Endodermal cell (in vitro differentiated cells): ENCODE measurements at regions not wholly inside any gene's neighbourhood (a gene's known extent, or its start where the extent isn't known, plus 50 kb on each side); places are given as distances from the start of the nearest gene placed in this dataset.
A peak's percentile ranks its signal among the peaks of the same experiment; 100 is the strongest.

Experiments used
- DNase-seq: peaks from one replicate; pipeline ENCODE4 v3.0.0-alpha.2; 2017
- H3K27ac ChIP-seq: 2 replicates; pipeline ENCODE4 v1.5.1; 2013; ENCODE audit warnings: mild to moderate bottlenecking, low read depth, low read length, moderate library complexity
- H3K27me3 ChIP-seq: 2 replicates; pipeline ENCODE4 v1.6.1; 2013; ENCODE audit warnings: mild to moderate bottlenecking, low read length, moderate library complexity; ENCODE audit not compliant: insufficient read depth, control insufficient read depth, poor library complexity, severe bottlenecking
- H3K36me3 ChIP-seq: 2 replicates; pipeline ENCODE4 v1.7.0; 2013; ENCODE audit warnings: mild to moderate bottlenecking, low read length, moderate library complexity; ENCODE audit not compliant: control insufficient read depth, insufficient read depth
- H3K4me1 ChIP-seq: one replicate; pipeline ENCODE4 v1.7.0; 2013; ENCODE audit warnings: low read length; ENCODE audit not compliant: control insufficient read depth, insufficient read depth
- H3K4me3 ChIP-seq: 2 replicates; pipeline ENCODE4 v1.5.1; 2013; ENCODE audit warnings: mild to moderate bottlenecking, low read length, moderate library complexity
- H3K9ac ChIP-seq: 2 replicates; pipeline ENCODE4 v1.6.1; 2013; ENCODE audit warnings: mild to moderate bottlenecking, low read length, moderate library complexity; ENCODE audit not compliant: poor library complexity, severe bottlenecking; ENCODE audit errors: extremely low read depth
- H3K9me3 ChIP-seq: 2 replicates; pipeline ENCODE4 v1.6.1; 2013; ENCODE audit warnings: mild to moderate bottlenecking, low read length, moderate library complexity; ENCODE audit not compliant: control insufficient read depth
- H3K27ac Mint-ChIP-seq: 2 replicates; pipeline ENCODE4 v1.8.0; 2020; ENCODE audit warnings: mixed read lengths
- H3K27me3 Mint-ChIP-seq: 2 replicates; pipeline ENCODE4 v1.8.0; 2021; ENCODE audit warnings: mild to moderate bottlenecking, mixed read lengths; ENCODE audit not compliant: insufficient read depth
- H3K36me3 Mint-ChIP-seq: 2 replicates; pipeline ENCODE4 v1.8.0; 2020; ENCODE audit warnings: low read depth, mixed read lengths
- H3K4me1 Mint-ChIP-seq: 2 replicates; pipeline ENCODE4 v1.8.0; 2020; ENCODE audit warnings: mixed read lengths
- H3K4me3 Mint-ChIP-seq: 2 replicates; pipeline ENCODE4 v1.8.0; 2020; ENCODE audit warnings: mild to moderate bottlenecking, moderate library complexity, mixed read lengths
- H3K9me3 Mint-ChIP-seq: 2 replicates; pipeline ENCODE4 v1.8.0; 2020; ENCODE audit warnings: mild to moderate bottlenecking, mixed read lengths
- CTCF ChIP-seq: fragments of 200-600 bp; sonication (generic); conservative IDR thresholded peaks from 2 replicates; pipeline ENCODE4 v1.5.0; 2021; ENCODE audit warnings: antibody characterized with exemption, mild to moderate bottlenecking
- WGBS, 2 experiments: methylation state at CpG; one replicate each; pipeline versions ENCODE4 v1.1.5 to v1.1.7; 2013; ENCODE audit warnings: missing lambda C conversion rate in 2 of 2, mixed read lengths in 1 of 2; ENCODE audit not compliant: insufficient coverage in 1 of 2, insufficient read length in 1 of 2; 5-methylcytosine and 5-hydroxymethylcytosine counted together

GRCh38 chr6:81894306-81894705 is 141.8 kb upstream of the TENT5A start:
- 83 to 89% methylated on average over 3 to 4 of the region's 4 CpGs for WGBS, 2 experiments

GRCh38 chr6:81892891-81893290 is 140.4 kb upstream of the TENT5A start:
- H3K9me3 ChIP-seq, result no peaks in the 10 kb centered on the region
- DNase-seq, result peak; percentile 45
- no peak for TF ChIP-seq CTCF
- Mint-ChIP-seq H3K4me3 (no peak overlapping the region), H3K27ac (no peak overlapping the region), H3K4me1 (peaks cover 15% of the 10 kb centered on the region), H3K27me3 (no peaks in the 10 kb centered on the region), H3K9me3 (no peaks in the 10 kb centered on the region), H3K36me3 (no peaks in the 10 kb centered on the region)
- H3K9ac ChIP-seq, result no peak overlapping the region
- no peaks in the 10 kb centered on the region for H3K27me3 ChIP-seq
- H3K4me1 ChIP-seq, result peaks cover 25% of the 10 kb centered on the region
- WGBS, 2 experiments, result 45 to 100% methylated on average over 1 to 3 of the region's 3 CpGs
- no peak overlapping the region for H3K27ac ChIP-seq
- H3K4me3 ChIP-seq, result peak overlapping the region; percentile 57
- no peaks in the 10 kb centered on the region for H3K36me3 ChIP-seq

More at GRCh38 chr6:81894306-81894705, 141.8 kb upstream of the TENT5A start:
- no peak overlapping the region for H3K27ac Mint-ChIP-seq
- Histone ChIP-seq H3K27ac (no peak overlapping the region), H3K36me3 (no peaks in the 10 kb centered on the region), H3K4me1 (peaks cover 24% of the 10 kb centered on the region), H3K27me3 (no peaks in the 10 kb centered on the region), H3K9ac (no peak overlapping the region), H3K4me3 (no peak overlapping the region), H3K9me3 (no peaks in the 10 kb centered on the region)
- no peak for TF ChIP-seq CTCF
- no peaks in the 10 kb centered on the region for H3K27me3 Mint-ChIP-seq
- peaks cover 13% of the 10 kb centered on the region for H3K4me1 Mint-ChIP-seq
- H3K4me3 Mint-ChIP-seq, result no peak overlapping the region
- H3K36me3 Mint-ChIP-seq, result no peaks in the 10 kb centered on the region
- no peaks in the 10 kb centered on the region for H3K9me3 Mint-ChIP-seq
- no peak for DNase-seq

GRCh38 chr6:81891874-81892273 is 139.4 kb upstream of the TENT5A start:
- no peak for DNase-seq
- TF ChIP-seq CTCF, result no peak
- H3K36me3 Mint-ChIP-seq, result no peaks in the 10 kb centered on the region
- 86 to 93% methylated on average over 1 to 5 of the region's 5 CpGs for WGBS, 2 experiments
- no peak overlapping the region for H3K27ac Mint-ChIP-seq
- Histone ChIP-seq H3K36me3 (no peaks in the 10 kb centered on the region), H3K27me3 (no peaks in the 10 kb centered on the region), H3K9me3 (no peaks in the 10 kb centered on the region), H3K4me1 (peaks cover 27% of the 10 kb centered on the region), H3K4me3 (no peak overlapping the region), H3K27ac (no peak overlapping the region), H3K9ac (no peak overlapping the region)
- H3K9me3 Mint-ChIP-seq, result no peaks in the 10 kb centered on the region
- H3K4me3 Mint-ChIP-seq, result no peak overlapping the region
- H3K27me3 Mint-ChIP-seq, result no peaks in the 10 kb centered on the region
- H3K4me1 Mint-ChIP-seq, result peaks cover 15% of the 10 kb centered on the region
